D721Med (cell line): ENCODE measurements at regions not wholly inside any gene's neighbourhood (a gene's known extent, or its start where the extent isn't known, plus 50 kb on each side); places are given as distances from the start of the nearest gene placed in this dataset.

Experiments used
- DNase-seq: peaks from one replicate; pipeline ENCODE4 v3.0.0; 2011; ENCODE audit warnings: low spot score; ENCODE audit not compliant: insufficient read length
- FAIRE-seq: peaks from 2 replicates; lab custom pipeline; 2011; peaks lifted over from hg19 to GRCh38; lab: Jason Lieb, UNC
- CTCF ChIP-seq: IDR thresholded peaks from 2 replicates; pipeline ENCODE4 v1.5.1; 2012; ENCODE audit warnings: mild to moderate bottlenecking, control low read depth; ENCODE audit not compliant: insufficient read depth; ENCODE audit errors: missing control alignments

- DNase-seq, result no peak
- no peak for TF ChIP-seq CTCF
- FAIRE-seq, result no peak
These were observed 1376.2 kb upstream of the CDH9 start for GRCh38 chr5:28414619-28415018.

DNA sequence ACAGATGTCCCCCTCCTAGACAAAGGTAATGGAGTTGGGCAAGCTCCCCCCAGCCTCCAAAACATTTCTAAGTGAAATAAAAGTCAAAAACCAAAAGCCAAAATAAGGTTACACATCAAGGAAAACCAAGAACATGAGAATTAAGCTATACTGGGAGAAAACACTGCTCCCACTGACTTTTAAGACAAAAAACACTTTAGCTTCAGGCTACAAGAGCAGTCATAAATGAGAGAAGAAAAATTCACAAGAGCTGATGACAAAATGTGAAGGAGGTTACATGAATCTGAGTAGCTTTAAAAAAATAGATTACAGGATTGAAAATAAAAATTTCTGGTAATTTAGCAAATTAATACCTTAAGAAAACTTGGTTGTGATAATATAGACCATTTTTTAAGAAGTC lies 1370.3 kb upstream of the CDH9 start:
- no peak for DNase-seq
- no peak for FAIRE-seq
- no peak for TF ChIP-seq CTCF

GRCh38 chr5:28408186-28408585 lies 1369.8 kb upstream of the CDH9 start:
- TF ChIP-seq CTCF, result no peak
- FAIRE-seq (no peak), DNase-seq (no peak)

- FAIRE-seq, result no peak
- DNase-seq, result no peak
- TF ChIP-seq CTCF, result no peak
These were observed 1366.1 kb upstream of the CDH9 start for GRCh38 chr5:28404363-28405071.

DNA sequence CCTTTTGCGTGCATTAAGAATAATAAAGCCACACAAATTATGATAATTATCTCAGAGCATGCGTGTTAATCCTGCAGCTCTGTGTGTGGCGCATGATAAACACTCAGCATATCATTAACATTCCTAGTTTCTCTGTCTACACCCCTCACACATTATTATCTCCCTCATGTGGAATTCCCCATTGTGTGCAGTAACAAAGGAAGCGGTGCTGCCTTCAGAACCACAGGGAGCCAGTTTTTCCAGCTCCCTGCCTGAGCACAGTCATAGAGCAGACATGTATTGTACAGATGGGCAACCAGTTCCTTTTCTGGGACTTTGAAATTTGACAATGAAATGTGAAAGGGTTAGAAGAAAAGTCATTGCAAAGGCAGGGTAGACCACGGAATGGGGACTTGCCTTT lies 1365.5 kb upstream of the CDH9 start:
- DNase-seq (no peak), FAIRE-seq (no peak)

GRCh38 chr5:28402590-28403301 lies 1364.4 kb upstream of the CDH9 start:
- no peak for DNase-seq
- no peak for TF ChIP-seq CTCF
- no peak for FAIRE-seq

More for the DNA sequence above, 1365.5 kb upstream of the CDH9 start:
- no peak for TF ChIP-seq CTCF

- FAIRE-seq (no peak), DNase-seq (no peak)
- TF ChIP-seq CTCF, result no peak
These were observed 1361.7 kb upstream of the CDH9 start for GRCh38 chr5:28400076-28400475.
